IMR-90 (cell line): ENCODE measurements at regions not wholly inside any gene's neighbourhood (a gene's known extent, or its start where the extent isn't known, plus 50 kb on each side); places are given as distances from the start of the nearest gene placed in this dataset.
A peak's percentile ranks its signal among the peaks of the same experiment; 100 is the strongest.

ENCODE experiments used
- ATAC-seq: fragments of 200-7000 bp; cut with Tn5 transposase; 2 replicates; pipeline ENCODE4 v1.9.1; 2020; ENCODE audit warnings: low read depth, mild to moderate bottlenecking, moderate library complexity
- BruUV-seq: library from RNA; stranded (reverse); fragments of 400-500 nt; replicated peaks from 2 replicates; lab custom pipeline; 2021; lab: Mats Ljungman, UMichigan
- CTCF ChIA-PET: fragments of 300-600 bp; formaldehyde crosslinking; extraction: SDS; loops from one replicate; lab custom pipeline; 2021; ENCODE audit warnings: antibody characterized with exemption; lab: Yijun Ruan, JAX
- POLR2A ChIA-PET: fragments of 300-600 bp; sonication (Branson Sonifier 250); formaldehyde crosslinking; loops from one replicate; lab custom pipeline; 2022; ENCODE audit warnings: antibody characterized with exemption; ENCODE audit not compliant: unreplicated experiment; lab: Charles Lee
- DNase-seq: peaks from one replicate; pipeline ENCODE4 v3.0.0; 2013
- H2AFZ ChIP-seq: replicated peaks from 2 replicates; pipeline ENCODE3; 2013; ENCODE audit warnings: low read length, mild to moderate bottlenecking; ENCODE audit not compliant: poor library complexity
- H2AK5ac ChIP-seq: 2 replicates; pipeline ENCODE4 v1.6.1; 2013; ENCODE audit warnings: low read depth, low read length, inconsistent platforms
- H2AK9ac ChIP-seq: replicated peaks from 2 replicates; pipeline ENCODE3; 2013; ENCODE audit warnings: mild to moderate bottlenecking, low read depth, low read length, moderate library complexity; ENCODE audit not compliant: poor library complexity
- H2BK120ac ChIP-seq: 2 replicates; pipeline ENCODE4 v1.6.1; 2013; ENCODE audit warnings: low read depth, low read length, inconsistent platforms
- H2BK15ac ChIP-seq: 3 replicates; pipeline ENCODE4 v1.6.1; 2013; ENCODE audit warnings: low read depth, low read length, inconsistent platforms
- H2BK20ac ChIP-seq: 2 replicates; pipeline ENCODE4 v1.6.1; 2013; ENCODE audit warnings: low read depth, mild to moderate bottlenecking, inconsistent platforms, low read length, moderate library complexity
- H2BK5ac ChIP-seq: 2 replicates; pipeline ENCODE4 v1.6.1; 2013; ENCODE audit warnings: mild to moderate bottlenecking, low read depth, low read length, inconsistent platforms; ENCODE audit not compliant: poor library complexity, severe bottlenecking
- H3K14ac ChIP-seq: replicated peaks from 2 replicates; pipeline ENCODE4 v1.6.1; 2013; ENCODE audit warnings: low read depth, low read length, inconsistent platforms
- H3K18ac ChIP-seq: 2 replicates; pipeline ENCODE4 v1.6.1; 2013; ENCODE audit warnings: low read depth, low read length, control low read depth
- H3K23ac ChIP-seq: 2 replicates; pipeline ENCODE4 v1.6.1; 2013; ENCODE audit warnings: low read depth, low read length, inconsistent platforms
- H3K27ac ChIP-seq: 2 replicates; pipeline ENCODE4 v1.5.1; 2013; ENCODE audit warnings: mild to moderate bottlenecking, control low read depth, low read length; ENCODE audit not compliant: insufficient read depth
- H3K27me3 ChIP-seq: 2 replicates; pipeline ENCODE4 v1.6.1; 2013; ENCODE audit warnings: low read length; ENCODE audit not compliant: control insufficient read depth, insufficient read depth
- H3K36me3 ChIP-seq: 2 replicates; pipeline ENCODE4 v1.6.1; 2013; ENCODE audit warnings: low read length, mixed read lengths; ENCODE audit not compliant: control insufficient read depth, insufficient read depth
- H3K4ac ChIP-seq: 2 replicates; pipeline ENCODE4 v1.6.1; 2013; ENCODE audit warnings: low read depth, low read length, inconsistent platforms
- H3K4me1 ChIP-seq: 2 replicates; pipeline ENCODE4 v1.6.1; 2013; ENCODE audit warnings: low read length, mixed read lengths; ENCODE audit not compliant: control insufficient read depth, insufficient read depth
- H3K4me2 ChIP-seq: 2 replicates; pipeline ENCODE4 v1.6.1; 2013; ENCODE audit warnings: low read depth, mild to moderate bottlenecking, control low read depth, low read length, moderate library complexity
- H3K4me3 ChIP-seq: 2 replicates; pipeline ENCODE4 v1.5.1; 2013; ENCODE audit warnings: low read depth, mild to moderate bottlenecking, control low read depth, low read length, moderate library complexity; ENCODE audit not compliant: insufficient read depth
- H3K56ac ChIP-seq: 2 replicates; pipeline ENCODE4 v1.6.1; 2013; ENCODE audit warnings: low read length, inconsistent platforms; ENCODE audit not compliant: insufficient read depth; ENCODE audit errors: extremely low read depth
- H3K79me1 ChIP-seq, 2 experiments: 2 replicates each; pipeline ENCODE4 v1.6.1; 2013; ENCODE audit warnings: low read length in 2 of 2, inconsistent platforms in 1 of 2, low read depth in 1 of 2
- H3K9ac ChIP-seq: 2 replicates; pipeline ENCODE4 v1.6.1; 2013; ENCODE audit warnings: low read depth, low read length, control low read depth
- H3K9me1 ChIP-seq: 2 replicates; pipeline ENCODE4 v1.6.1; 2013; ENCODE audit warnings: low read length, inconsistent platforms; ENCODE audit not compliant: insufficient read depth
- H3K9me3 ChIP-seq: 2 replicates; pipeline ENCODE4 v1.6.1; 2013; ENCODE audit warnings: low read length; ENCODE audit not compliant: control insufficient read depth, insufficient read depth
- H4K20me1 ChIP-seq: 2 replicates; pipeline ENCODE4 v1.6.1; 2013; ENCODE audit warnings: low read length, inconsistent platforms; ENCODE audit not compliant: insufficient read depth
- H4K5ac ChIP-seq: 2 replicates; pipeline ENCODE4 v1.6.1; 2013; ENCODE audit warnings: mild to moderate bottlenecking, low read depth, low read length, control low read depth
- H4K8ac ChIP-seq, 2 experiments: 2 replicates each; pipeline ENCODE4 v1.6.1; 2013; ENCODE audit warnings: low read depth in 2 of 2, low read length in 2 of 2, control low read depth in 1 of 2, inconsistent platforms in 1 of 2
- H4K91ac ChIP-seq: 2 replicates; pipeline ENCODE4 v1.6.1; 2013; ENCODE audit warnings: low read depth, low read length, inconsistent platforms; ENCODE audit not compliant: insufficient read depth
- BHLHE40 ChIP-seq: fragments of 150-350 bp; IDR thresholded peaks from 2 replicates; pipeline ENCODE4 v1.6.1; 2016; ENCODE audit warnings: mild to moderate bottlenecking, low read depth, low read length
- CEBPB ChIP-seq: IDR thresholded peaks from 2 replicates; pipeline ENCODE4 v1.6.1; 2012; ENCODE audit warnings: low read depth, low read length, improper control_type of control experiment
- CHD1 ChIP-seq: IDR thresholded peaks from 2 replicates; pipeline ENCODE4 v1.6.1; 2012; ENCODE audit warnings: low read depth, low read length, improper control_type of control experiment
- FOS ChIP-seq: fragments of 150-350 bp; IDR thresholded peaks from 2 replicates; pipeline ENCODE4 v1.6.1; 2016; ENCODE audit warnings: low read depth, low read length
- MAFK ChIP-seq: IDR thresholded peaks from 2 replicates; pipeline ENCODE4 v1.6.1; 2012; ENCODE audit warnings: low read depth, low read length, improper control_type of control experiment
- NFE2L2 ChIP-seq: fragments of 150-350 bp; IDR thresholded peaks from 2 replicates; pipeline ENCODE4 v1.6.1; 2016; ENCODE audit warnings: low read depth, mild to moderate bottlenecking, low read length
- POLR2A ChIP-seq: IDR thresholded peaks from 2 replicates; pipeline ENCODE4 v1.6.1; 2012; ENCODE audit warnings: mild to moderate bottlenecking, low read depth, low read length
- RAD21 ChIP-seq: IDR thresholded peaks from 2 replicates; pipeline ENCODE4 v1.6.1; 2012; ENCODE audit warnings: low read length, improper control_type of control experiment
- WGBS, 2 experiments: methylation state at CpG; one replicate each; pipeline versions ENCODE4 v1.1.5 to v1.1.7; 2013; ENCODE audit warnings: missing lambda C conversion rate in 2 of 2; ENCODE audit not compliant: insufficient read length in 1 of 2; ENCODE audit errors: extremely low coverage in 2 of 2; 5-methylcytosine and 5-hydroxymethylcytosine counted together
- dilution Hi-C: fragments of 300-500 bp; cut with HindIII; formaldehyde crosslinking; loops from one replicate; pipeline ENCODE4 v1.14.3; 2018; ENCODE audit warnings: low sequenced_read_pairs; ENCODE audit not compliant: unreplicated experiment
- in situ Hi-C: fragments of 300-500 bp; cut with MboI; formaldehyde crosslinking; loops from 3 replicates; pipeline ENCODE4 v1.14.3; 2019; ENCODE audit warnings: low sequenced_read_pairs, inconsistent platforms, mixed read lengths
- intact Hi-C: fragments of 100-400 bp; cut with micrococcal nuclease; formaldehyde crosslinking; loops from 2 replicates; pipeline ENCODE4 v1.10.0; 2022
- TF ChIP-seq, protein P1 (sequence below): fragments of 150-350 bp; IDR thresholded peaks from 2 replicates; pipeline ENCODE4 v1.6.1; 2017; ENCODE audit warnings: mild to moderate bottlenecking, antibody characterized with exemption, low read length, low read depth
- TF ChIP-seq, protein P2 (sequence below): conservative IDR thresholded peaks from 2 replicates; pipeline ENCODE4 v1.5.1; 2012; ENCODE audit warnings: mild to moderate bottlenecking, low read depth, low read length, improper control_type of control experiment

DNA sequence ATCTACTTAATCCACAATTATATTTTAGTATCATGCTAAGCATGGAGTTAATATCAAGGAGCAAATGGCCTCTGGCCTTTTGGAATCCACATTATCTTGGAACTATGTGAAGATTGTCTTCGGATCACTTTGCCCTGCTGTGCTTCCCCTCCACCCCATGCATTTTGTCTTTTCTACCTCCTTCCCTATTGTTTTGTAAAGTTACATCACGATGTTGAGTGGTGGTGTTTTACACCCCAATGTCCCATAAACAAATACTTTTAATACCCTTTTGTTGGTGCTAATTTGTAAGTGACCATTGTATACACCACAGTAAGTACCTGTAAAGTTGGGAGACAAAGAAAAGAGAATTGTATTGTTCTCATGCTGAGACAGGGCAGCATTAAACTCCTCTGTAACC, 258.4 kb upstream of the ZNF717 start:
- H2BK120ac ChIP-seq: peak overlapping the region; percentile 58; the same call in 1 of the 2 replicates
- in situ Hi-C loops (no loop called here), intact Hi-C loops (loop anchor here (2.0 to 5.0 kb wide), 4 partner anchors 19 to 264 kb away; no protein-coding TSS in a partner anchor), dilution Hi-C loops (no loop called here)
- H3K14ac ChIP-seq: no peak overlapping the region; the same call in 1 of the 2 replicates
- H2BK15ac ChIP-seq: peak overlapping the region; percentile 62; the same call in 1 of the 3 replicates
- no peak overlapping the region; the same call in 1 of the 2 replicates for H4K91ac ChIP-seq
- BruUV-seq: no TSS peak
- no peaks in the 10 kb centered on the region for H3K36me3 ChIP-seq
- H3K4ac ChIP-seq: no peak overlapping the region
- H2AFZ ChIP-seq: no peak overlapping the region
- no peaks in the 10 kb centered on the region for H3K79me1 ChIP-seq
- H3K4me2 ChIP-seq: no peak overlapping the region
- no peak for ATAC-seq
- no peak overlapping the region for H2AK9ac ChIP-seq
- DNase-seq: no peak
- peak overlapping the region; percentile 8 for H2BK5ac ChIP-seq
- peaks cover 8% of the 10 kb centered on the region for H3K4me1 ChIP-seq
- ChIA-PET POLR2A (no interaction called here), CTCF (interaction anchor here (1.3 kb wide), 1 partner anchor 18 kb away, joined by 4 read pairs; no protein-coding TSS in a partner anchor)
- whole genome bisulfite sequencing, 2 experiments: no CpG with 5 or more reads among the region's 2 CpGs
- no peak overlapping the region for H3K23ac ChIP-seq
- H3K9me1 ChIP-seq: no peaks in the 10 kb centered on the region
- peak overlapping the region; percentile 67; the same call in 1 of the 2 replicates for H2AK5ac ChIP-seq
- H4K5ac ChIP-seq: peak overlapping the region; percentile 73; the same call in 1 of the 2 replicates
- TF ChIP-seq RAD21 (no peak), CEBPB (no peak), BHLHE40 (no peak), NFE2L2 (no peak), POLR2A (no peak), FOS (no peak), CHD1 (no peak), MAFK (no peak)
- TF ChIP-seq, protein P1, sequence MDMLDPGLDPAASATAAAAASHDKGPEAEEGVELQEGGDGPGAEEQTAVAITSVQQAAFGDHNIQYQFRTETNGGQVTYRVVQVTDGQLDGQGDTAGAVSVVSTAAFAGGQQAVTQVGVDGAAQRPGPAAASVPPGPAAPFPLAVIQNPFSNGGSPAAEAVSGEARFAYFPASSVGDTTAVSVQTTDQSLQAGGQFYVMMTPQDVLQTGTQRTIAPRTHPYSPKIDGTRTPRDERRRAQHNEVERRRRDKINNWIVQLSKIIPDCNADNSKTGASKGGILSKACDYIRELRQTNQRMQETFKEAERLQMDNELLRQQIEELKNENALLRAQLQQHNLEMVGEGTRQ: no peak
- TF ChIP-seq, protein P2, sequence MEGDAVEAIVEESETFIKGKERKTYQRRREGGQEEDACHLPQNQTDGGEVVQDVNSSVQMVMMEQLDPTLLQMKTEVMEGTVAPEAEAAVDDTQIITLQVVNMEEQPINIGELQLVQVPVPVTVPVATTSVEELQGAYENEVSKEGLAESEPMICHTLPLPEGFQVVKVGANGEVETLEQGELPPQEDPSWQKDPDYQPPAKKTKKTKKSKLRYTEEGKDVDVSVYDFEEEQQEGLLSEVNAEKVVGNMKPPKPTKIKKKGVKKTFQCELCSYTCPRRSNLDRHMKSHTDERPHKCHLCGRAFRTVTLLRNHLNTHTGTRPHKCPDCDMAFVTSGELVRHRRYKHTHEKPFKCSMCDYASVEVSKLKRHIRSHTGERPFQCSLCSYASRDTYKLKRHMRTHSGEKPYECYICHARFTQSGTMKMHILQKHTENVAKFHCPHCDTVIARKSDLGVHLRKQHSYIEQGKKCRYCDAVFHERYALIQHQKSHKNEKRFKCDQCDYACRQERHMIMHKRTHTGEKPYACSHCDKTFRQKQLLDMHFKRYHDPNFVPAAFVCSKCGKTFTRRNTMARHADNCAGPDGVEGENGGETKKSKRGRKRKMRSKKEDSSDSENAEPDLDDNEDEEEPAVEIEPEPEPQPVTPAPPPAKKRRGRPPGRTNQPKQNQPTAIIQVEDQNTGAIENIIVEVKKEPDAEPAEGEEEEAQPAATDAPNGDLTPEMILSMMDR: no peak
- peak overlapping the region; percentile 81; the same call in 1 of the 2 replicates for H2BK20ac ChIP-seq
- H3K18ac ChIP-seq: peak overlapping the region; percentile 69
- no peak overlapping the region for H3K4me3 ChIP-seq
- H3K9ac ChIP-seq: no peak overlapping the region
- no peak overlapping the region for H3K56ac ChIP-seq
- H4K8ac ChIP-seq: 0 out of 4 replicates have a peak overlapping the region, but pooled peaks of 1 of the 2 experiments have one; percentile 1
- no peak overlapping the region for H3K27ac ChIP-seq
- H3K27me3 ChIP-seq: no peaks in the 10 kb centered on the region
- no peaks in the 10 kb centered on the region for H4K20me1 ChIP-seq
- no peaks in the 10 kb centered on the region for H3K9me3 ChIP-seq
